Kidney (tissue), 13 donors: ENCODE measurements at regions not wholly inside any gene's neighbourhood (a gene's known extent, or its start where the extent isn't known, plus 50 kb on each side); places are given as distances from the start of the nearest gene placed in this dataset.

Experiments used
- DNase-seq, 5 donors: peaks; one replicate each; pipeline ENCODE4 v3.0.0-alpha.2; 2013 to 2020
- FAIRE-seq: peaks from 2 replicates; lab custom pipeline; 2012; peaks lifted over from hg19 to GRCh38; lab: Jason Lieb, UNC
- H3K27ac ChIP-seq, 2 donors: one replicate each; pipeline ENCODE4 v1.7.0; 2013; ENCODE audit warnings: low read depth in 2 of 2, low read length in 2 of 2, inconsistent platforms in 1 of 2
- H3K27me3 ChIP-seq: one replicate; pipeline ENCODE4 v1.7.1; 2013; ENCODE audit warnings: low read length, inconsistent platforms; ENCODE audit not compliant: control insufficient read depth, insufficient read depth
- H3K36me3 ChIP-seq, 3 donors: one replicate each; pipeline versions ENCODE4 v1.7.0 to v1.7.1; 2013; ENCODE audit warnings: low read length in 3 of 3, control low read depth in 1 of 3, inconsistent platforms in 1 of 3; ENCODE audit not compliant: insufficient read depth in 3 of 3, control insufficient read depth in 2 of 3
- H3K4me1 ChIP-seq, 3 donors: one replicate each; pipeline versions ENCODE4 v1.7.0 to v1.7.1; 2013; ENCODE audit warnings: low read length in 3 of 3, inconsistent platforms in 1 of 3, low read depth in 1 of 3; ENCODE audit not compliant: control insufficient read depth in 2 of 3, insufficient read depth in 2 of 3
- H3K4me3 ChIP-seq, 3 donors: one replicate each; pipeline versions ENCODE4 v1.7.0 to v1.8.1; 2013; ENCODE audit warnings: low read length in 3 of 3, control low read depth in 1 of 3, inconsistent platforms in 1 of 3
- H3K9ac ChIP-seq, 3 donors: one replicate each; pipeline versions ENCODE4 v1.7.0 to v1.7.1; 2013; ENCODE audit warnings: low read length in 3 of 3, control low read depth in 1 of 3, inconsistent platforms in 1 of 3
- H3K9me3 ChIP-seq, 3 donors: one replicate each; pipeline versions ENCODE4 v1.7.0 to v1.7.1; 2013; ENCODE audit warnings: low read length in 3 of 3, control low read depth in 1 of 3, inconsistent platforms in 1 of 3; ENCODE audit not compliant: control insufficient read depth in 2 of 3, insufficient read depth in 1 of 3
- CTCF ChIP-seq: IDR thresholded peaks from 3 replicates; pipeline ENCODE4 v1.5.1; 2012; ENCODE audit warnings: mild to moderate bottlenecking, moderate library complexity, borderline replicate concordance; ENCODE audit not compliant: insufficient read depth; ENCODE audit errors: extremely low read depth
- intact Hi-C: fragments of 100-400 bp; cut with DNase I; formaldehyde crosslinking; loops from one replicate; pipeline ENCODE4 v1.11.1; 2022
- donor health status: control.
- donor health status: control.
- donor health status: control.
- donor health status: control.
- donor health status: control.
- donor health status: DM: yes; HTN: yes; CAD: no.
- donor health status: Normal renal cell carcinoma (clear cell type).

GRCh38 chr21:29238053-29238966, 60.4 kb upstream of the BACH1 start:
- no peak for TF ChIP-seq CTCF
- Histone ChIP-seq H3K9ac (no peak overlapping the region), H3K36me3 (no peaks in the 10 kb centered on the region), H3K9me3 (no peaks in the 10 kb centered on the region), H3K27me3 (no peaks in the 10 kb centered on the region), H3K27ac (no peak overlapping the region), H3K4me3 (no peak overlapping the region), H3K4me1 (no peaks in the 10 kb centered on the region)
- FAIRE-seq (no peak), DNase-seq (no peak)
- intact Hi-C loops = no loop called here

DNA sequence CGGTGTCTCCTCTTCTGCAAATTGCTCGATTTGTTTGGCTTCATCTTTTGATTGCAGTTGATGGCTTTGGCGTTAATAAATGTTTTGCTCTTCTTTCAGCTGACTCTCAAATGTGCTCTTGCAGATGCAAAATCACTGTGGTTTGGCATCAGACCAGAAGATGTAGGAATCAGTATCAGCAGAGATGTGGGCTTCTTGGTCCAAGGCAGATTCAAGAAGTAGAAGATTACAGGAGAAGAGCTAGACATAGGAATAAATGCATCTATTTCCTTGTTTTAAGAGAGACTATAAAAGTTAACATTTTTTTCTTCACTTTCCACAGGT, 59.8 kb upstream of the BACH1 start:
- H3K4me3 ChIP-seq = no peak overlapping the region
- no peak for TF ChIP-seq CTCF
- intact Hi-C loops = no loop called here

DNA sequence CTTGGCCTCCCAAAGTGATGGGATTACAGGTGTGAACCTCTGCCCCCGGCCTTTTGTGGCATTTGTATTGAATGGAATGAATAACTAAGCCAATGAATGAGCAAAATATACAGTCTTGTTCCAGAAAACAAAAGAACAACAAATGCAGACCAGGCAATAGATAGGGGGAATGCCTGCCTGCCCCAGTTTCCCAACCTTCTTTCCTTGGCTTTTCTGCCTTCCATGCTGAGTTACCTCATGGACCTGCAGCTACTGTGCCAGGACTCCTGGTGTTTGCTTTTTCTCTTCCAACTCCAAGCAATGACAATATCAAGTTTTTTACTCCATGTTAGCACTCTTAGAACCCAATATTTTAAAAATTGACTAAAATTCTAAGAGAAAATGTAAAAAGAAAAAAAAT, 58.6 kb upstream of the BACH1 start:
- Histone ChIP-seq H3K27me3 (no peaks in the 10 kb centered on the region), H3K9me3 (no peaks in the 10 kb centered on the region), H3K27ac (no peak overlapping the region), H3K4me3 (no peak overlapping the region), H3K4me1 (no peaks in the 10 kb centered on the region), H3K9ac (no peak overlapping the region), H3K36me3 (no peaks in the 10 kb centered on the region)
- DNase-seq (no peak), FAIRE-seq (no peak)
- intact Hi-C loops = no loop called here
- no peak for TF ChIP-seq CTCF

More for the DNA sequence above, 59.8 kb upstream of the BACH1 start:
- Histone ChIP-seq H3K4me1 (no peaks in the 10 kb centered on the region), H3K27ac (no peak overlapping the region), H3K9ac (no peak overlapping the region), H3K9me3 (no peaks in the 10 kb centered on the region), H3K27me3 (no peaks in the 10 kb centered on the region), H3K36me3 (no peaks in the 10 kb centered on the region)
- no peak for DNase-seq
- no peak for FAIRE-seq
